Glutamatergic neuron (in vitro differentiated cells): ENCODE measurements at regions not wholly inside any gene's neighbourhood (a gene's known extent, or its start where the extent isn't known, plus 50 kb on each side); places are given as distances from the start of the nearest gene placed in this dataset.

Experiments used
- DNase-seq: peaks from one replicate; pipeline ENCODE4 v3.0.0; 2022
- H3K27ac Mint-ChIP-seq: one replicate; pipeline ENCODE4 v1.8.0; 2020; ENCODE audit warnings: mild to moderate bottlenecking, mixed read lengths, inconsistent platforms; ENCODE audit not compliant: unreplicated experiment
- H3K27me3 Mint-ChIP-seq: one replicate; pipeline ENCODE4 v1.8.0; 2020; ENCODE audit warnings: mild to moderate bottlenecking, moderate library complexity, mixed read lengths, inconsistent platforms; ENCODE audit not compliant: unreplicated experiment
- H3K36me3 Mint-ChIP-seq: one replicate; pipeline ENCODE4 v1.8.0; 2020; ENCODE audit warnings: mild to moderate bottlenecking, mixed read lengths, inconsistent platforms; ENCODE audit not compliant: unreplicated experiment
- H3K4me1 Mint-ChIP-seq: one replicate; pipeline ENCODE4 v1.8.0; 2020; ENCODE audit warnings: mild to moderate bottlenecking, low read depth, mixed read lengths, inconsistent platforms; ENCODE audit not compliant: unreplicated experiment
- H3K4me3 Mint-ChIP-seq: one replicate; pipeline ENCODE4 v1.8.0; 2020; ENCODE audit warnings: mild to moderate bottlenecking, mixed read lengths, inconsistent platforms; ENCODE audit not compliant: unreplicated experiment
- H3K9me3 Mint-ChIP-seq: one replicate; pipeline ENCODE4 v1.8.0; 2020; ENCODE audit warnings: mild to moderate bottlenecking, moderate library complexity, mixed read lengths, inconsistent platforms; ENCODE audit not compliant: unreplicated experiment
- CTCF ChIP-seq: fragments of 200-600 bp; sonication (generic); IDR thresholded peaks from one replicate; pipeline ENCODE4 v1.5.0; 2021; ENCODE audit not compliant: partially characterized antibody, unreplicated experiment

DNA sequence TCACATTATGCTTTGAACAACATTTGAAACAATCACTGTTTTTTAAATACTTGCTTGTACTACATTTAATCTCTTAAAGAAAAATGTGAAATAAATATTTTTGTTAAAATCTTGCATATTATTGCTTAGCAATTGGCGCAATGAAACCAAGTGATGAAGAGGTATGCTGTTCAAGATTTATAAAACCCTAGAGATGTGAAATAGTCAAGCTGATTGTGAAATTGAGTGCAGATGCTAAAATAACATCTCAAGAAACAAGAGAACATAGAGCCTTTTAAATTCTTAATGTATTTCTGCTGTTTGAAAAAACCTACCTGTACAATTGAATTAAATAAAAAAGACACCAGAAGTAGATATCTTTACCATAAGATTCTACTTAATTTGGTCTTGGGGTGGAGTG lies 179.2 kb upstream of the MCHR2 start:
- Mint-ChIP-seq H3K4me1 (peaks cover 31% of the 10 kb centered on the region), H3K9me3 (no peaks in the 10 kb centered on the region), H3K4me3 (no peak overlapping the region), H3K27me3 (peaks cover 4% of the 10 kb centered on the region), H3K27ac (no peak overlapping the region), H3K36me3 (no peaks in the 10 kb centered on the region)
- DNase-seq: no peak
- no peak for TF ChIP-seq CTCF

- Mint-ChIP-seq H3K36me3 (no peaks in the 10 kb centered on the region), H3K9me3 (no peaks in the 10 kb centered on the region), H3K4me1 (peaks cover 35% of the 10 kb centered on the region), H3K27me3 (no peaks in the 10 kb centered on the region), H3K4me3 (no peak overlapping the region), H3K27ac (no peak overlapping the region)
- TF ChIP-seq CTCF: no peak
- DNase-seq: no peak
These were observed 178.3 kb upstream of the MCHR2 start for GRCh38 chr6:100172322-100172713.

- no peaks in the 10 kb centered on the region for H3K9me3 Mint-ChIP-seq
- H3K36me3 Mint-ChIP-seq: no peaks in the 10 kb centered on the region
- no peak overlapping the region for H3K27ac Mint-ChIP-seq
- peaks cover 34% of the 10 kb centered on the region for H3K4me1 Mint-ChIP-seq
- TF ChIP-seq CTCF: no peak
- no peaks in the 10 kb centered on the region for H3K27me3 Mint-ChIP-seq
- H3K4me3 Mint-ChIP-seq: no peak overlapping the region
- DNase-seq: no peak
These were observed 177.7 kb upstream of the MCHR2 start for GRCh38 chr6:100171533-100172321.

- DNase-seq: no peak
- no peaks in the 10 kb centered on the region for H3K9me3 Mint-ChIP-seq
- H3K4me3 Mint-ChIP-seq: peak overlapping the region; percentile 8
- peaks cover 33% of the 10 kb centered on the region for H3K4me1 Mint-ChIP-seq
- H3K27me3 Mint-ChIP-seq: no peaks in the 10 kb centered on the region
- no peaks in the 10 kb centered on the region for H3K36me3 Mint-ChIP-seq
- peak overlapping the region; percentile 10 for H3K27ac Mint-ChIP-seq
- no peak for TF ChIP-seq CTCF
These were observed 174.1 kb upstream of the MCHR2 start for GRCh38 chr6:100168148-100168547.

- H3K27ac Mint-ChIP-seq: peak overlapping the region; percentile 10
- DNase-seq: no peak
- H3K27me3 Mint-ChIP-seq: no peaks in the 10 kb centered on the region
- TF ChIP-seq CTCF: no peak
- no peaks in the 10 kb centered on the region for H3K9me3 Mint-ChIP-seq
- no peaks in the 10 kb centered on the region for H3K36me3 Mint-ChIP-seq
- peak overlapping the region; percentile 8 for H3K4me3 Mint-ChIP-seq
- H3K4me1 Mint-ChIP-seq: peaks cover 35% of the 10 kb centered on the region
These were observed 173.6 kb upstream of the MCHR2 start for GRCh38 chr6:100167585-100167984.
